ENCODE measurements at regions not wholly inside any gene's neighbourhood (a gene's known extent, or its start where the extent isn't known, plus 50 kb on each side); places are given as distances from the start of the nearest gene placed in this dataset.

DNA sequence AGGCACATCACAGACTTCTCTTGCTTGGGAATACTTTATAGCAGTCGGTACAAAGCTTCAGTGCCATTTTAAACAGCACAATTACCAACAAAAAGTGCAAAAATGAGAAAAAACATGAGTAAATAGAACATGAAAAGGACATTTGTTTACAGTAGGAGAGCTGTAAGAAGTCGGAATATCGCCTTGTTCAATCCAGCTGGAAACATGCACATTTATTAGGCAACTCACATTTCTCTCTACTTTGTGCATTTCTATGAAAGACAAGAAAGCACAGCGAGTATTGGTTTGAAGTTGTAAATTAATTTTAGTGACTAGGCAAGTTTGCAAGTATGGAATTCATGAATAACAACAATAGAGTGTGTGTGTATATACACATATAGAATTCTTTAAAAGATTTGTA lies 484.7 kb downstream of the DACH1 start:
- H3K36me3 Mint-ChIP-seq (ENCODE audit: low read depth): no peaks in the 10 kb centered on the region
- ChIA-PET POLR2A (no interaction called here), CTCF (no interaction called here)
- no peaks in the 10 kb centered on the region for H3K27me3 Mint-ChIP-seq
- ATAC-seq (no peak), DNase-seq (no peak)
- intact Hi-C loops (cut with micrococcal nuclease): no loop called here
- peaks cover 4% of the 10 kb centered on the region for H3K9me3 Mint-ChIP-seq
- H3K27ac Mint-ChIP-seq: no peak overlapping the region
- H3K4me3 Mint-ChIP-seq: no peak overlapping the region
- H3K4me1 Mint-ChIP-seq (ENCODE audit: low read depth): no peaks in the 10 kb centered on the region
- TF ChIP-seq, protein P1, sequence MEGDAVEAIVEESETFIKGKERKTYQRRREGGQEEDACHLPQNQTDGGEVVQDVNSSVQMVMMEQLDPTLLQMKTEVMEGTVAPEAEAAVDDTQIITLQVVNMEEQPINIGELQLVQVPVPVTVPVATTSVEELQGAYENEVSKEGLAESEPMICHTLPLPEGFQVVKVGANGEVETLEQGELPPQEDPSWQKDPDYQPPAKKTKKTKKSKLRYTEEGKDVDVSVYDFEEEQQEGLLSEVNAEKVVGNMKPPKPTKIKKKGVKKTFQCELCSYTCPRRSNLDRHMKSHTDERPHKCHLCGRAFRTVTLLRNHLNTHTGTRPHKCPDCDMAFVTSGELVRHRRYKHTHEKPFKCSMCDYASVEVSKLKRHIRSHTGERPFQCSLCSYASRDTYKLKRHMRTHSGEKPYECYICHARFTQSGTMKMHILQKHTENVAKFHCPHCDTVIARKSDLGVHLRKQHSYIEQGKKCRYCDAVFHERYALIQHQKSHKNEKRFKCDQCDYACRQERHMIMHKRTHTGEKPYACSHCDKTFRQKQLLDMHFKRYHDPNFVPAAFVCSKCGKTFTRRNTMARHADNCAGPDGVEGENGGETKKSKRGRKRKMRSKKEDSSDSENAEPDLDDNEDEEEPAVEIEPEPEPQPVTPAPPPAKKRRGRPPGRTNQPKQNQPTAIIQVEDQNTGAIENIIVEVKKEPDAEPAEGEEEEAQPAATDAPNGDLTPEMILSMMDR (IDR thresholded peaks at IDR 0.05): no peak

GRCh38 chr13:71380191-71380590 lies 486.8 kb downstream of the DACH1 start:
- no peak overlapping the region for H3K4me3 Mint-ChIP-seq
- no peaks in the 10 kb centered on the region for H3K4me1 Mint-ChIP-seq (ENCODE audit: low read depth)
- H3K27ac Mint-ChIP-seq: no peak overlapping the region
- TF ChIP-seq, protein P1 (IDR thresholded peaks at IDR 0.05): no peak
- H3K27me3 Mint-ChIP-seq: no peaks in the 10 kb centered on the region
- no peaks in the 10 kb centered on the region for H3K36me3 Mint-ChIP-seq (ENCODE audit: low read depth)
- ChIA-PET CTCF (no interaction called here), POLR2A (no interaction called here)
- ATAC-seq (no peak), DNase-seq (no peak)
- H3K9me3 Mint-ChIP-seq: peaks cover 4% of the 10 kb centered on the region
- intact Hi-C loops (cut with micrococcal nuclease): no loop called here

DNA sequence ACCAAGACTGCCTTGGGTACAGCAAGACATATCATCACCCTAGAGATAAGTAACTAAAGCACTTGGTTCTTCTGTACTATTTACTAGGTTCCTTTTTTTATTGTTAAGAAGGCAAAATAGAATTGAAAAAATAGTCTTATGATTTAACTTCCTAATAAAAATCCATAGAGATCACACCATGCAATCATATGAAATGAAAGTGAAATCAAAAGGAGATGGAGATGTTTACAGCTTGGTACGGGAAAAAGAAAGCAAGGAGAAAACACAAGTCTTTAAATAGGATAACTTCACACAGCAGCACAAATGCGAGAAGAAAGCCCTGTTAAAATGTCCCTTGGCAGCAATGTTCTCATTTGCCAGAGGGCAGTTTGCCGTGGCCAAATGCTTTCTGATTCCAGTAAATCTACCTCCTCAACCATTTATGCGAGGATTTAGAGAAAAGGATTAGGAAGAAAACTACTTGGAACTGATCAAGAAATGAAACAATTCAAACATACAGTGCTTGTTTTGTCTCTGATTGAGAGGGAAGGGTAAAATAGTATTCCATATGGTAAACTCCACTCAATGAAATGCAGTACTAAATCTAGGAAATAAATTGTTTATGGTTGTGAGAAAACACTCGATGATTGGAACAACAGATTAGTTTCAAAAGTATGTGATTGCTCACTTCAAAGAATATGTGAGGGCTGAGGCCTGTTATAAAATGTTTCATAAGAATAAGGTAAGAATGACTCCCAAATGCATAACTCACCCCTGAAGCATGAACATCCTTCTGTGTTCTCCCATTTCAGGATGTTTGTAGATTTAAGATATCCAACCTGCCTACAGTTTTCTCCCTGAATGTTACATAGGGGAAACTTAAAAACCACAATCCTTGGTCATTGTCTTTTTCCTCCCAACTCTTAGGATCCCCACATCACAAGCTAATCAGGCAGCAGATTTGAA lies 487.8 kb downstream of the DACH1 start:
- ATAC-seq: no peak
- CTCF ChIA-PET: no interaction called here
- no peak overlapping the region for H3K27ac Mint-ChIP-seq
- intact Hi-C loops (cut with micrococcal nuclease): no loop called here
- H3K4me3 Mint-ChIP-seq: no peak overlapping the region
- H3K27me3 Mint-ChIP-seq: no peaks in the 10 kb centered on the region
- POLR2A ChIA-PET: no interaction called here
- H3K36me3 Mint-ChIP-seq (ENCODE audit: low read depth): no peaks in the 10 kb centered on the region
- TF ChIP-seq, protein P1 (IDR thresholded peaks at IDR 0.05): no peak
- DNase-seq: no peak
- H3K9me3 Mint-ChIP-seq: peaks cover 4% of the 10 kb centered on the region
- no peaks in the 10 kb centered on the region for H3K4me1 Mint-ChIP-seq (ENCODE audit: low read depth)

DNA sequence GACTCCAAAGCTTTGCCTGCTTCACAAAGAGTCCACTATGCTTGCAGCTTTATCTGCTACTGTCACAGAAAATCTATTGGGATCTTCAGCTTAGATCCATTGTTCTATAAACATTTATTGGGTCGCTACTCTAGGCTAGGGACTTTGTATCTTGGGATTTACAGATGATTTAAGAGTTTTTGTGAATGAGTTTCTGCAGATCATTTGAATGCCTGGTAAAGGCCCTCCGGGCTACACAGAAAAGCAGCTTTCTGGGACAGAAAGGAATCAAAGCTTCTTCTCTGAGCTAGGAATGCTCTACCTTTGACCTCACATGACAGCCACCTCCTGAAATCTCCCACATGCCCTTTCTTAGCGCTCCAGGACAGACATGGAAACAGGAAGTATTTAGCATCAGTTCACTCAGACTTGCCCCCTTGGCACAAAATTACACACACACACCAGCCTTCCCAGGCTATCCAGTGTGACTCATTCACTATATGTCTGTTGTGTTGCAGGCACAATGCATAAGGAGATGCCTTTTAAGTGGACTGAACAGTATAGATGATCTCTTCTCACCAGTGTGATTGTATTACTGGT lies 492.4 kb downstream of the DACH1 start:
- no peaks in the 10 kb centered on the region for H3K36me3 Mint-ChIP-seq (ENCODE audit: low read depth)
- no peaks in the 10 kb centered on the region for H3K4me1 Mint-ChIP-seq (ENCODE audit: low read depth)
- CTCF ChIA-PET: no interaction called here
- POLR2A ChIA-PET: no interaction called here
- no peaks in the 10 kb centered on the region for H3K9me3 Mint-ChIP-seq
- TF ChIP-seq, protein P1 (IDR thresholded peaks at IDR 0.05): no peak
- no peak overlapping the region for H3K4me3 Mint-ChIP-seq
- DNase-seq (no peak), ATAC-seq (no peak)
- no peak overlapping the region for H3K27ac Mint-ChIP-seq
- intact Hi-C loops (cut with micrococcal nuclease): no loop called here
- no peaks in the 10 kb centered on the region for H3K27me3 Mint-ChIP-seq

DNA sequence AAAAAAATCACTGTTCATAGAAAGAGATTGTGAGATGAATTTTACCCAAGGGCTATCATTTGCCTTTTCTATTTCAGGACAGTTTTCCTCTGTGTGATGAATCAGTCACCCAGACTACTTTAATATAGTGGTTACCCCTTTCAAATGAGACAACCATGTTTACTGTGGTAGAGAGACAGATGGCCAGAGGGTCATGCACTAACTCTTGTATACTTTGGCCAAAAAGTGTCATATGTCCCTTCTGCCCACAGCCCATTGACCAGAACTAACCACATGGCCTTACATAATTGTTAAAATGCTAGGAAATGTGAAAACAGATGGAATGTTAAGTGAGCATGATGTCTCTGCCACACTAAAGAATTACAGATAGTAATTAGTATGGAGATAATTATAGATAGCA lies 498.7 kb downstream of the DACH1 start:
- no peak for ATAC-seq
- DNase-seq: no peak
- TF ChIP-seq, protein P1 (IDR thresholded peaks at IDR 0.05): no peak
- H3K9me3 Mint-ChIP-seq: no peaks in the 10 kb centered on the region
- ChIA-PET CTCF (no interaction called here), POLR2A (no interaction called here)
- intact Hi-C loops (cut with micrococcal nuclease): no loop called here
- no peaks in the 10 kb centered on the region for H3K36me3 Mint-ChIP-seq (ENCODE audit: low read depth)
- H3K27me3 Mint-ChIP-seq: no peaks in the 10 kb centered on the region
- no peak overlapping the region for H3K27ac Mint-ChIP-seq
- no peak overlapping the region for H3K4me3 Mint-ChIP-seq
- no peaks in the 10 kb centered on the region for H3K4me1 Mint-ChIP-seq (ENCODE audit: low read depth)

Measured in activated CD8-positive, alpha-beta T cell treated with anti-CD3 and anti-CD28 coated beads for 36 hours (primary cell).